Bronchial epithelial cell (primary cell): ENCODE measurements at regions not wholly inside any gene's neighbourhood (a gene's known extent, or its start where the extent isn't known, plus 50 kb on each side); places are given as distances from the start of the nearest gene placed in this dataset.

Source experiments
- DNase-seq: peaks from one replicate; pipeline ENCODE4 v3.0.0-alpha.2; 2010; ENCODE audit warnings: low read depth
- FAIRE-seq: peaks from 2 replicates; lab custom pipeline; 2011; peaks lifted over from hg19 to GRCh38; lab: Jason Lieb, UNC
- H3K27me3 ChIP-seq: 2 replicates; pipeline ENCODE4 v1.5.1; 2011; ENCODE audit warnings: low read length; ENCODE audit not compliant: control insufficient read depth, insufficient read depth
- H3K36me3 ChIP-seq: 2 replicates; pipeline ENCODE4 v1.5.1; 2011; ENCODE audit warnings: low read length; ENCODE audit not compliant: control insufficient read depth, insufficient read depth
- H3K4me3 ChIP-seq: 2 replicates; pipeline ENCODE4 v1.5.1; 2011; ENCODE audit warnings: mild to moderate bottlenecking, low read depth, low read length, control low read depth
- TF ChIP-seq, protein P1 (sequence below): IDR thresholded peaks from 2 replicates; pipeline ENCODE4 v1.5.1; 2011; ENCODE audit warnings: mild to moderate bottlenecking, moderate library complexity, low read length, control low read depth, inconsistent platforms; ENCODE audit not compliant: insufficient read depth, severe bottlenecking

DNA sequence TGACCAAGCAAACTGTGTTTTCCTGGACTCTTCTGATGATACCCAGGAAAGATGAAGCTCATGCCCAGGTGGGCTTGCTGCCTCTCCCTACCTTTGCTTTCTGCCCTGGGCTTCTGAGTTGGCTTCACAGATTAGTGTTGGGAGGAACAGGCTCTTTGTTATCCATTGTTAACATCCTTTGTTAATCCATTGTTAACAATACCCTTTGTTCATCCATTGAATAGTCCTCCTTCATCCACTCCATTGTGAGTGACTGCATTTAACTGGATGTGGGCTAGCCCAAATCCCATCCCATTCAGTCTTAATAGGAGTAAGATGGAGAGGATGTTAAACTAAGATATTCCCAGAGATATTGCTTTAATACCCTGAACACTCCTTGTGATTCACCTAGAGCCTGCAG lies 199.0 kb upstream of the LNX1 start:
- H3K36me3 ChIP-seq: no peaks in the 10 kb centered on the region
- H3K4me3 ChIP-seq: no peak overlapping the region
- TF ChIP-seq, protein P1, sequence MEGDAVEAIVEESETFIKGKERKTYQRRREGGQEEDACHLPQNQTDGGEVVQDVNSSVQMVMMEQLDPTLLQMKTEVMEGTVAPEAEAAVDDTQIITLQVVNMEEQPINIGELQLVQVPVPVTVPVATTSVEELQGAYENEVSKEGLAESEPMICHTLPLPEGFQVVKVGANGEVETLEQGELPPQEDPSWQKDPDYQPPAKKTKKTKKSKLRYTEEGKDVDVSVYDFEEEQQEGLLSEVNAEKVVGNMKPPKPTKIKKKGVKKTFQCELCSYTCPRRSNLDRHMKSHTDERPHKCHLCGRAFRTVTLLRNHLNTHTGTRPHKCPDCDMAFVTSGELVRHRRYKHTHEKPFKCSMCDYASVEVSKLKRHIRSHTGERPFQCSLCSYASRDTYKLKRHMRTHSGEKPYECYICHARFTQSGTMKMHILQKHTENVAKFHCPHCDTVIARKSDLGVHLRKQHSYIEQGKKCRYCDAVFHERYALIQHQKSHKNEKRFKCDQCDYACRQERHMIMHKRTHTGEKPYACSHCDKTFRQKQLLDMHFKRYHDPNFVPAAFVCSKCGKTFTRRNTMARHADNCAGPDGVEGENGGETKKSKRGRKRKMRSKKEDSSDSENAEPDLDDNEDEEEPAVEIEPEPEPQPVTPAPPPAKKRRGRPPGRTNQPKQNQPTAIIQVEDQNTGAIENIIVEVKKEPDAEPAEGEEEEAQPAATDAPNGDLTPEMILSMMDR: no peak
- peaks cover 4% of the 10 kb centered on the region for H3K27me3 ChIP-seq
- FAIRE-seq (no peak), DNase-seq (no peak)

DNA sequence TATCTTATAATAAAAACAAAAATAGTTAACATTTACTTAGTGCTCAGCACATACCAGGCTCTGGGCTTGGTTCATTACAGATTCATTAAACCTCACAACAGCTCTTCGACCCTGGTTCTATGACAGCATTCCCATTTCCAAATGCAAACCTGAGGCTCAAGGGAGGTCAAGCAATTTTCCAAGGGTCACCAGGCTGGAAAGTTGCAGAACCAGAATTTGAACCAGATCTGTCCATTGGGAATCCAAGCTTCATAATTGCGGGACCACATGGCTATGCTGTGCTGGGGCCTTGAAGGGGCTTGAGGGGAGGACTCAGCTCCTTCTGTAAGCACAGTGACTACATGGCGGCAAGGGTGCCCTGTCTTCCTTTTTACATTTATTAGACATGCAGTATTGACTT lies 197.3 kb upstream of the LNX1 start:
- no peaks in the 10 kb centered on the region for H3K36me3 ChIP-seq
- H3K27me3 ChIP-seq: peaks cover 4% of the 10 kb centered on the region
- FAIRE-seq (no peak), DNase-seq (no peak)
- no peak overlapping the region for H3K4me3 ChIP-seq
- TF ChIP-seq, protein P1: no peak

DNA sequence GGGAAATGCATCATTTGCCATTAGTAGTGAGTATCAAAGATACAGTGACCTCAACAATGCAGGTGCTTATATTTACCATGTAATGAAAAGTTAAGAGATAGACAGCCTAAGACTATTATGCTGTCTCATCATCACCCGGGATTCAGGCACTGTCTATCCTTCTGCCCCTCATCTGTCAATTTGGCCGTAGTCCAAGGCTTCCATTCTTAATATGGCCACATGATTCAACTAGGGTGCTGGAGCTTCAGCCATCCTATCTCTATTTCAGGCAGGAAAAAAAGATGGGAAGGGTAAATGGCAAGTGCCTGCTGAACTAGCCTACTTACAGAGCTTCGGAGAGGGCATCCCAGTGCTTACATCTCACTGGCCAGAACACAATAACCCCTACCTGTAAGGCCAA lies 196.7 kb upstream of the LNX1 start:
- peaks cover 4% of the 10 kb centered on the region for H3K27me3 ChIP-seq
- DNase-seq (no peak), FAIRE-seq (no peak)
- H3K36me3 ChIP-seq: no peaks in the 10 kb centered on the region
- TF ChIP-seq, protein P1: no peak
- H3K4me3 ChIP-seq: no peak overlapping the region

DNA sequence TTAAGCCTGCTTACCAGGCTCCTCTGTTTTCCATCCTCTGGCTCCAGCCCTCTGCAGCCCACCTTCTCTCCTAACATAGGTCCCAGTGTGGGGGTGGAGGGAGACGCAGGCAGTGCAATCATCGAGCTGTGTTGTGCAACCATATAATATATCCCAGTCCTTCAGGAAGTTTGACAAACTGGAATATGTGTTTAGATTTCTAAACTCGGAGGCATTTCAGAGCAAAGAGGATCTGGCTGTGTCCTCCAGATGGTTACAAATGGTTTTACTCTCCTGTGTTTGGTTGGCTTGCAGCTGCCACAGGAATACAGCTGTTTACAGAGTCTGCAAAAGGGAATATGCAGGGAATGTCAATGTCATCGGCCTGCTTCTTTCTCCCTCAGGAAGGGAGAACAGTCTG lies 195.3 kb upstream of the LNX1 start:
- no peaks in the 10 kb centered on the region for H3K36me3 ChIP-seq
- no peak for DNase-seq
- H3K4me3 ChIP-seq: no peak overlapping the region
- H3K27me3 ChIP-seq: peaks cover 4% of the 10 kb centered on the region
- TF ChIP-seq, protein P1: no peak
- no peak for FAIRE-seq

DNA sequence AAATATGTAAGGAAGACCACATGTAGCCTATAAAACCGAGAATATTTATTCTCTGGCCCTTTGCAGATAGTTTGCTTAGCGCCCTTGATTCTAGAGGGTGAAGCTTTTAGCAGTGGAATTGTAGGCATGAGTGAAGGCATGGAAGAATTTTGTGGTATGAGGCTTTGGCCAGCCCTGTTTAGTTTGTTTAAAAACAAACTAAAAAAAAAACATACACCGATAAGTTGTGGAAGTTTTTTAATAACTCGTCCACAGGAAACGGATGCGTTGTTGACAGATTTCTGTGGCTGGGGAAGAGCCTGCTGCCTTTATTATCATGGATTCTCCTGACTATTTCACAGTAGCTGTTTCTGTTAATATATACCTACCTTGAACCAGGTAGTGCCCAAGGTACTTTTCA lies 194.7 kb upstream of the LNX1 start:
- FAIRE-seq: no peak
- TF ChIP-seq, protein P1: no peak
- Histone ChIP-seq H3K36me3 (no peaks in the 10 kb centered on the region), H3K4me3 (no peak overlapping the region), H3K27me3 (peaks cover 4% of the 10 kb centered on the region)
- DNase-seq: no peak

DNA sequence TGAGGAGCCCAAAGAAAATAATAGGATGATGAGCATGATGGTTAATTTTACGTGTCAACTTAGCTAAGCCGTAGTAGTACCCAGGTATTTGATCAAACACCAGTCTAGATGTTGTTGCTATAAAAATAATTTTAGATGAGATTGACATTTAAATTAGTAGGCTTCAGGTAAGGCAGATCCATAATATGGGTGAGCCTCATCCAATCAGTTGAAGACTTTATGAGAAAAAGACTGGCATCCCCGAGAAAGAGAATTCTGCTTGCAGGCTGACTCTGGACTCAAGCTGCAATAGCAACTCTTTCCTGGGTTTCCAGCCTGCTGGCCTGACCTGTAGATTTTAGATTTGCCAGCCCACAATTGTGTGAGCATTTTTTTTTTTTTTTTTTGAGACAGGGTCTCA lies 192.8 kb upstream of the LNX1 start:
- H3K4me3 ChIP-seq: no peak overlapping the region
- no peak for DNase-seq
- FAIRE-seq: no peak
- H3K27me3 ChIP-seq: peaks cover 2% of the 10 kb centered on the region
- TF ChIP-seq, protein P1: no peak
- no peaks in the 10 kb centered on the region for H3K36me3 ChIP-seq
